ENCODE measurements at regions not wholly inside any gene's neighbourhood (a gene's known extent, or its start where the extent isn't known, plus 50 kb on each side); places are given as distances from the start of the nearest gene placed in this dataset.

DNA sequence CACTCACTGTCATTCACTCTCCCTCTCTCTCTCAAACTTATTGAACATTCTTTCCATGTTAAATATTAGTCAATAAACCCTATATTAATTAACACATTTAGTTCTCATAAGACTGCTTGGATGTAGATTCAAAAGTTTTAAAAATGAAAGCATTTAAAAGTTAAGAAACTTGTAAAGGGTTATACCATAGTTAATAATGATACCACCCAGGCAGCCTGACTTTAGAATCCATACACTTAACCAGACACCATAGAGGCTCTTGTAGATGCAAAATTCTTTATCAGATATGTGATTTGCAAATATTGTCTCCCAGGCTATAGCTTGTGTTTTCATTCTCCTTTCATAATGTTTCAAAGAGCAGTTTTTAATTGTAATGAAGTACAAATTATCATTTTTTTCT lies 335.8 kb upstream of the ACTBL2 start:
- intact Hi-C loops (cut with DNase I), result no loop called here
- no peak overlapping the region for H3K4me3 ChIP-seq
- TF ChIP-seq, protein P1, sequence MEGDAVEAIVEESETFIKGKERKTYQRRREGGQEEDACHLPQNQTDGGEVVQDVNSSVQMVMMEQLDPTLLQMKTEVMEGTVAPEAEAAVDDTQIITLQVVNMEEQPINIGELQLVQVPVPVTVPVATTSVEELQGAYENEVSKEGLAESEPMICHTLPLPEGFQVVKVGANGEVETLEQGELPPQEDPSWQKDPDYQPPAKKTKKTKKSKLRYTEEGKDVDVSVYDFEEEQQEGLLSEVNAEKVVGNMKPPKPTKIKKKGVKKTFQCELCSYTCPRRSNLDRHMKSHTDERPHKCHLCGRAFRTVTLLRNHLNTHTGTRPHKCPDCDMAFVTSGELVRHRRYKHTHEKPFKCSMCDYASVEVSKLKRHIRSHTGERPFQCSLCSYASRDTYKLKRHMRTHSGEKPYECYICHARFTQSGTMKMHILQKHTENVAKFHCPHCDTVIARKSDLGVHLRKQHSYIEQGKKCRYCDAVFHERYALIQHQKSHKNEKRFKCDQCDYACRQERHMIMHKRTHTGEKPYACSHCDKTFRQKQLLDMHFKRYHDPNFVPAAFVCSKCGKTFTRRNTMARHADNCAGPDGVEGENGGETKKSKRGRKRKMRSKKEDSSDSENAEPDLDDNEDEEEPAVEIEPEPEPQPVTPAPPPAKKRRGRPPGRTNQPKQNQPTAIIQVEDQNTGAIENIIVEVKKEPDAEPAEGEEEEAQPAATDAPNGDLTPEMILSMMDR (IDR thresholded peaks at IDR 0.05), result no peak
- DNase-seq, result no peak
- no peak overlapping the region for H3K27ac ChIP-seq
- no peaks in the 10 kb centered on the region for H3K9me3 ChIP-seq
- no peaks in the 10 kb centered on the region for H3K4me1 ChIP-seq
- no peaks in the 10 kb centered on the region for H3K36me3 ChIP-seq
- no peak for ATAC-seq
- no peaks in the 10 kb centered on the region for H3K27me3 ChIP-seq (ENCODE audit: low read depth)

DNA sequence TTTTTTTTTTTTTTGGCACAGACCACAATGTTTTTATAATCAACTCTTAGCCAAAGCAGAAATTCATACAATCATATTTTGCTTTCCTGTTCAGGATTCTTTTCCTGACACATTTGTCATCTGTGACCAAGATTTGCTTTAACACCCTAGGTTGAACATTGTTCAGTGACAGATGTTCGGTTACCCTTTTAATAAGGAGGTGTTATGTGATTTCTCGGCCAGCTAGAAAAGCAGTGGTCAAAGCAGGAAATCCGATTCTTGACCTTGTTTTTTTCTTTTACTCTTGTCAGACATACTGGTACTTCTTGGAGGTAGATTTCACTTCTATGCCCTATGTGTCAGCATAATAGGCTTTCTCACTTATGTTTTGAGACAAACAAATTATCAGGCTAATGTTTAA lies 335.3 kb upstream of the ACTBL2 start:
- TF ChIP-seq, protein P1 (IDR thresholded peaks at IDR 0.05), result no peak
- no peak overlapping the region for H3K27ac ChIP-seq
- no peaks in the 10 kb centered on the region for H3K4me1 ChIP-seq
- no peaks in the 10 kb centered on the region for H3K27me3 ChIP-seq (ENCODE audit: low read depth)
- no peaks in the 10 kb centered on the region for H3K36me3 ChIP-seq
- DNase-seq, result no peak
- no peaks in the 10 kb centered on the region for H3K9me3 ChIP-seq
- no peak overlapping the region for H3K4me3 ChIP-seq
- intact Hi-C loops (cut with DNase I), result no loop called here
- ATAC-seq, result no peak

DNA sequence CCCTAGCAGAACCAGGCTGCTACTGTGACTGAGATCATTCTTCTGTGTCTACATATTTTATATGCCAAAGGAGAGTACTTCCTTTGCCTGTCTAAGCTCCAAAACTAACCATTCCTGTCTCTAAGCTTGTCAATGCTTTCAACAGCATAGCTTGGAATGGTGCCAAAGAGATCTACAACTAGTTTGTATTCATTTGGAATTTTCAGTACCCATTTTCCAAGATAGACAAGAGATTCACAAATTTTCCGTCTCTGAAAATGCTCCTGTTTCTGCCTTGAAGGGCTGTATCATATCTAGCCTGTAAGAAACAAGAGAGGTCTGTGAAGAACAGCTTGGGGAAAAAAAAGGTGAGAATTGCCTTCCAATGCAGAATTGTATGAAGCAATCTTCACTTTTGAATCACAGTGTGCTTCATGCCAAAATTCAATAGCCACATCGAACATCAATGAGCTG lies 334.4 kb upstream of the ACTBL2 start:
- H3K4me1 ChIP-seq, result no peaks in the 10 kb centered on the region
- no peak overlapping the region for H3K27ac ChIP-seq
- intact Hi-C loops (cut with DNase I), result no loop called here
- DNase-seq (no peak), ATAC-seq (no peak)
- H3K9me3 ChIP-seq, result no peaks in the 10 kb centered on the region
- H3K4me3 ChIP-seq, result no peak overlapping the region
- H3K36me3 ChIP-seq, result no peaks in the 10 kb centered on the region
- no peaks in the 10 kb centered on the region for H3K27me3 ChIP-seq (ENCODE audit: low read depth)
- TF ChIP-seq, protein P1 (IDR thresholded peaks at IDR 0.05), result no peak

DNA sequence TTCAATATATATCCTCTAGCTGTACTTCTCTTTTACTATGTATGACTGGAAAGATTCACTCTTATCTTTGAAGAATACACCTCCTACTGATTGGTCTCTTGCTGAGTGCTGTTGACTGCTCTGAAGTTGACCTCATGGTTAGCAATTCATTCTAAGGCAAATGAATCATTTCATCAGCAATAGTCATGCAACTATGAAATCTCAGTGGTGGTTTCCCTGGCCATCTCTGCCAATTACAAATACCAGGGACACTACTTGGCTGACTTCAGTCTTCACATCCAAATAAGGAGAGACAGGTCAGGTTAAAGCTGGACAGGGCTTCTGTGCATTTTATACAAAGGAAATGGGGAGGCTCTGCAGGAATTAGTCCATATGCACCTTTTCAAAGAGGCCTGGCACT lies 333.5 kb upstream of the ACTBL2 start:
- Histone ChIP-seq H3K4me1 (no peaks in the 10 kb centered on the region), H3K27me3 (ENCODE audit: low read depth) (no peaks in the 10 kb centered on the region), H3K36me3 (no peaks in the 10 kb centered on the region), H3K4me3 (no peak overlapping the region), H3K27ac (no peak overlapping the region), H3K9me3 (no peaks in the 10 kb centered on the region)
- TF ChIP-seq, protein P1 (IDR thresholded peaks at IDR 0.05), result no peak
- no peak for ATAC-seq
- DNase-seq, result no peak
- intact Hi-C loops (cut with DNase I), result no loop called here

DNA sequence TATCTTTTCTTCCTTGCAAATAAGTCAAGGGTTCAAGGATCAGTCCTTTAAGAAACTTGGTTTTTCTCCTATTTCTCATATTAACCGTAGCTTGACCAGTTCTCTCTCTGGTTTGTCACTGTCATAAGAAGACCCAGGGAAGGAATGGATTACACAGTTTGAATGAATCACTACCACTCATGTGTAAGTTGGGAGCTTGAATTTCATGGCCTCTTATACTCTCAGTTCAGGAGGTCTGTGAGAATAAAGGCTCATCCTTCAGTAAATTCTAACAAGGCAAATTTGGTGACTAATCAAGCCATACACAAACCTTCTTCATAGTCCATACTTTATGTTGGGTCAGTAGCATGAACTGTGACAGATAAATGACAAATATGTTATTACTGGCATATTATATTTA lies 323.1 kb upstream of the ACTBL2 start:
- Histone ChIP-seq H3K27me3 (ENCODE audit: low read depth) (no peaks in the 10 kb centered on the region), H3K9me3 (no peaks in the 10 kb centered on the region), H3K27ac (no peak overlapping the region), H3K4me1 (no peaks in the 10 kb centered on the region), H3K4me3 (no peak overlapping the region), H3K36me3 (no peaks in the 10 kb centered on the region)
- intact Hi-C loops (cut with DNase I), result no loop called here
- DNase-seq (no peak), ATAC-seq (no peak)
- TF ChIP-seq, protein P1 (IDR thresholded peaks at IDR 0.05), result no peak

DNA sequence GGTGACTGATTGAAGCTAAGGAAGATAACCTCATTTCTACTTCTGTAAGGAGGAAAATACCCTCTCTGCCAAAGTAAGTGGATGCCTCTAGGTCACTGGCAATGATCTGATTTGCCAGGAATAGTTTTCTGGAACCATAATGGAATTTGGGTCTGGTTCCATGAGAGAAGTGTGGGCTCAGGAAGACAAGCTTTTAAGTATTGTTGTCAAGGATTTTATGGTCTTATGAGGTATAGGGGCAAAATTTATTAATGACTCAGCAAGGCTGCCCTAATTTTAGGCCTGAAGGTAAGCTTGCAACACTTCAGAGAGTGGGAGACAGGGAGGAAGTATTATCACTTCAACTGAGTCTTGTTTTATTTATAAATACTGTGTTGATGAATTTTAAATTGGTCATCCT lies 322.6 kb upstream of the ACTBL2 start:
- H3K9me3 ChIP-seq, result no peaks in the 10 kb centered on the region
- intact Hi-C loops (cut with DNase I), result no loop called here
- no peak for ATAC-seq
- H3K4me1 ChIP-seq, result no peaks in the 10 kb centered on the region
- H3K36me3 ChIP-seq, result no peaks in the 10 kb centered on the region
- H3K27ac ChIP-seq, result no peak overlapping the region
- H3K27me3 ChIP-seq (ENCODE audit: low read depth), result no peaks in the 10 kb centered on the region
- no peak overlapping the region for H3K4me3 ChIP-seq
- TF ChIP-seq, protein P1 (IDR thresholded peaks at IDR 0.05), result no peak
- no peak for DNase-seq

Data from lower lobe of right lung (tissue), 2 donors.